DND-41 (cell line): ENCODE measurements at regions not wholly inside any gene's neighbourhood (a gene's known extent, or its start where the extent isn't known, plus 50 kb on each side); places are given as distances from the start of the nearest gene placed in this dataset.

ENCODE experiments used
- CTCF ChIP-seq: IDR thresholded peaks from 2 replicates; pipeline ENCODE4 v1.5.1; 2012; ENCODE audit warnings: borderline replicate concordance, low read length, moderate library complexity, mild to moderate bottlenecking; ENCODE audit not compliant: poor library complexity, severe bottlenecking; ENCODE audit errors: extremely low read depth
- EZH2 ChIP-seq: IDR thresholded peaks from 3 replicates; pipeline ENCODE4 v1.6.1; 2012; ENCODE audit warnings: borderline replicate concordance, low read depth, mild to moderate bottlenecking, moderate library complexity, low read length, inconsistent platforms; ENCODE audit not compliant: severe bottlenecking

- TF ChIP-seq EZH2: no peak
- no peak for TF ChIP-seq CTCF
Observed at GRCh38 chr13:90055760-90056159, 1291.7 kb upstream of the MIR17HG start.
